ENCODE measurements at regions not wholly inside any gene's neighbourhood (a gene's known extent, or its start where the extent isn't known, plus 50 kb on each side); places are given as distances from the start of the nearest gene placed in this dataset.
A peak's percentile ranks its signal among the peaks of the same experiment; 100 is the strongest.

DNA sequence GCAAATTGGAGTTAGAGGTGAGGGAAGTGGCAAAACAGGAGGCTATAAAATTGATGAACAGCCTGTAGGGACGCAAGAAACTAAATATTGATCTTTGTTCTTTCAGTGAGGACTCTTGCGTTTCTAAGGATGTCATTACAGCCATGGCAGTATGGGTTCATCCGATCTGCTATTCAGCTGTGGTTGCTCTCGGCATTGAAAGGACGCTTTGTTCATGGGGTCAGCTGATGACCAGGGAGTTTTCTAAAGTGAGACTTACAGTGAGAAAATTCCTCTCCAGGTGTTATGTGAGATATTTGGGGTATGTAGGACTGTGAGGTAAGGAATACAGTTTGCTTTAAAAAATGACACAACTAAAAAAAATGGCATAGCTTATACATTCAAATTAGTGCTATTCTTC is 52.7 kb upstream of the PELI1 start:
- no peak for DNase-seq

- DNase-seq, result no peak
Observed at GRCh38 chr2:64201151-64201550, 56.9 kb upstream of the PELI1 start.

DNA sequence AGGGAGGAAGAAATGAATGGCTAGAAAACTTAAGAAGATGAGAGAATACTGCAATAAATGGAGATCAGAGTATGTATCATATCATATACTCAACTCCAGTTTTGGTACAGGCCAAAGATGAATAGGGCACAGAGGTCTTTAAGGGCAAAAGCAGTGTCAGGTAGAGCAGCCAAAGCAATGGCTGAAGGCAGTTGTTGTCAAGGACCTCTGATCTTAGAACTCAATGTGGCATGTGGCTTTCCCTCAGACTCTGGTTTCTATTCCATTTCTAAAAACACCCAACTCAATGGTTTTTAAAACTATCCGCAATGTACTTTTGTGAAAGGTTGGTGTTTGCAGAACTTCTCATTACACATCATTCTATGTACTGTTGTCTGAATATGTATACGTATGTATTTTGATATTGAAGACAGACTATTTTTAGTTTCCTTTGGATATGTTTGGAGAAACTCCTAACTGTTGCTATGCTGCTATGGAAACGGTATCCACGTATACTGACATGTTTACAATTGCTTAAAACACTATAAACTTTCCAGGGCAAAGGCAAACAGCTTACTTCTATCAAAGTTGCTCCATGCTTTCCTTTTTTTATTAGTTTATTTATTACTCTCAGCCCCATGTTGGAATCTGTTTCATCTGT is 58.1 kb upstream of the PELI1 start:
- no peak for DNase-seq

GRCh38 chr2:64203131-64203857 is 59.1 kb upstream of the PELI1 start:
- DNase-seq, result no peak

GRCh38 chr2:64203858-64204632 is 59.8 kb upstream of the PELI1 start:
- peak; percentile 19 for DNase-seq

- no peak for DNase-seq
Observed at GRCh38 chr2:64204703-64205102, 60.5 kb upstream of the PELI1 start.

- no peak for DNase-seq
Observed at GRCh38 chr2:64205415-64205814, 61.2 kb upstream of the PELI1 start.

- DNase-seq, result no peak
Observed at GRCh38 chr2:64207573-64207972, 63.4 kb upstream of the PELI1 start.

- DNase-seq, result no peak
Observed at GRCh38 chr2:64210816-64211215, 66.6 kb upstream of the PELI1 start.

DNA sequence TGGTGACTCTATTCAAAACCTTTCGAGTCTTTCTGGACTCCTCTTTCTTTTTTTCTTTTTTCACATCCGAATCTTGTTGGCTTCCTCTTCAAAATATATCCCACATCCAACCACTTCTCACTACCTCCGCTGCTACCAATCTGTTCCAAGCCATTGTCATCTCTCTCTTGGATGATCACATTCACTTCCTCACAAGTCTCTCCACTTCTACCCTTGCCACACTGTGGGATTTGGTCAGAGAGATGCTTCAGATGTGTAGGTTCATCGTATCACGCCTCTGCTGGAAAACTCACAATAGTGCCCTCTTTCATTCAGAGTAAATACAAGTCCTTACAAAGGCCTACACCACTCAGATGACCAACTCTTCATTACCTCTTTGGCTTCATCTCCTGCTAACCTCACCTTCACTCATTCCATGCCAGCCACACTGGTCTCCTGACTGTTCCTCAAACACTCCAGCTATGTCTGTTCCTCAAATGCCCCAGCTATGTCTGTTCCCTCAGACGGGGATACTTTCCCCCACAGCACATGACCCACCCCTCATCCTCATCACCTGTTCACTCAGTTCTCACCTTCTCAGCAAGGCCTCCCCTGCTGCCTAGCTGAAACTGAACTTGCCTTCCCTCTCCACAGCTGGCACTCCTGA is 67.2 kb upstream of the PELI1 start:
- DNase-seq, result no peak

DNA sequence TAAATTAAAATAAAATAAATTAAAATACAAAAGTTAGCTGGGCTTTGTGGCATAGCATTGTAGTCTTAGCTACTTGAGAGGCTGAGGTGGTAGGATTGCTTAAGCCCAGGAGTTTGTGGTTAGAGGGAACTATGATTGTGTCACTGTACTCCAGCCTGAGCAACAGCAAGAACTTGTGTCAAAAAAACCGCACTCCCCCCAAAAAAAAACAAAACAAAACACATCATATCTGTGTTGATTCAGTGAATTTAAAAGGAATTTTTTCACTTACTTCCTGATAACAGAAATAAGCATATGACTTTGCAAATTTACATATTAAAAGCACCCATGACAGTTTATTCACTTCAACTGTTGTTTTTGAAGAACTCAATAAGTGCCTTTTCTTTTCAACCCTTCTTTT is 68.1 kb upstream of the PELI1 start:
- no peak for DNase-seq

GRCh38 chr2:64212801-64213321 is 68.6 kb upstream of the PELI1 start:
- no peak for DNase-seq

GRCh38 chr2:64213532-64214275 is 69.5 kb upstream of the PELI1 start:
- no peak for DNase-seq

- no peak for DNase-seq
Observed at GRCh38 chr2:64214281-64215115, 70.3 kb upstream of the PELI1 start.

DNA sequence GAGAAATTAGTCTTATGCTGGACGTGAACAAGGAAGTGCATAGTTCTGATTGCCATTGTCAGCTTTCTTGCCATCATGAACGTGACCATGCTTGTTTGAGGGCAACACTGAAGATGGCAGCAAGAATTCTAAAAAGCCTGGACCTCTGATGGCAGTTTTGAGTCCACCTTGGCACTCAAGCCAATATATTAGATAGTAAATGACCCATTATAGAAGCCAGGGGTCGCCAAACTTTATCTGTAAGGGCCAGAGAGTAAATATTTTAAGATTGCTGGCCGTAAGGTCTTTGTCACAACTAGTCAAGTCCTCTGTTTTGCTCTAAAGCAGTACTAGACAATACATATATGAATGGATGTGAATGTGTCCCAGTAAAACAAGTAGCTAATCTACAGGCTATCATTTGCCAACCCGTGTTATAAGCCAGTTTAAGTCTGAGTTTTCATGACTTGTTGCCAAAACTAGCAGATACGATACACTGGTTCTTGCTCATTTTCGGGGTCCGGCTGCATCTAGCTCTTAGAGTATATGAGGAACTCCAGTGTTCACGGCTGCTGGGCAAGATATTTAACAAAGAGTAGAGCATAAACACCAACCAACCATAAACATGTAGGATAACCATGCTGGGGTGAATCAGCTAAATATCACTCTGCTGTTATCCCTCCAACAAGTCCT is 73.1 kb upstream of the PELI1 start:
- DNase-seq, result no peak

- DNase-seq, result no peak
Observed at GRCh38 chr2:64218137-64218802, 74.0 kb upstream of the PELI1 start.

DNA sequence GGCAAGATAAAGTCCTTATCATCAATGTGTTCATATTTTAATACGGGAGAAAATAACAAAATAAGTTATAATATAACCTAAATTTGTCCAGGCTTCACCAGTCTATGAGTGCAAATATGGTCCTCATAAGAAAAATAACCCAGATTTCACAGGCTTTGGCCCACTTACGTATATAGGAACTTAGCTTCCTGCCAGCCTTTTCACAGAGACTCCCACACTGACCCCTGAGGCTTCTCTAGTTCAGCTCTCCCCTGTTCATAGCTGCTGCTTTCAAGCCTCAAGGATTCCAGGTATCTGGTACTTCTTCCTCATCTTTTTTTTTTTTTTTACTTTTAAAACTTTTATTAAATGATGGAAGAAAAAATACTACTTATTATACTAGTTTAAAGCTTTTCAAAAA is 74.9 kb upstream of the PELI1 start:
- DNase-seq, result no peak

- DNase-seq, result no peak
Observed at GRCh38 chr2:64220265-64220664, 76.0 kb upstream of the PELI1 start.

GRCh38 chr2:64220894-64221617 is 76.8 kb upstream of the PELI1 start:
- DNase-seq, result no peak

DNA sequence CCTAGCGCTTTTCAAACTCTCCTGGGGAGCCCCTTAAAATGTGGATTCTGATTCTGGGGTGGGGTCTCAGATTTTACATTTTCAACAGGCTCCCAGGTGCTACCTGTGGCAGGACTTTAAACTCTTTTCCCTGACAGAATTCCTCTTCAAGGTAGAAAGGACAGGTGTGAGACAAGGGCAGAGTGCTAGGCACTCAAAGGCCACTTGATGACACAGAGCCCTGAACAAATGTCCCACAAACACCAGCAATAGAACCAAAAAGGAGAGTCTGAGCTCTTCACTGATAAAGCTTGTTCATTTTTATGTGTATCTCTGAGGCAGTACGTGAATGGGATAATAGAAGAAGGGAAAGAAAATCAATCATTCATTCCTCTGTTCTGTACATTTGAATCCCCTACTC is 77.7 kb upstream of the PELI1 start:
- DNase-seq, result no peak
